ENCODE measurements at regions not wholly inside any gene's neighbourhood (a gene's known extent, or its start where the extent isn't known, plus 50 kb on each side); places are given as distances from the start of the nearest gene placed in this dataset.

DNA sequence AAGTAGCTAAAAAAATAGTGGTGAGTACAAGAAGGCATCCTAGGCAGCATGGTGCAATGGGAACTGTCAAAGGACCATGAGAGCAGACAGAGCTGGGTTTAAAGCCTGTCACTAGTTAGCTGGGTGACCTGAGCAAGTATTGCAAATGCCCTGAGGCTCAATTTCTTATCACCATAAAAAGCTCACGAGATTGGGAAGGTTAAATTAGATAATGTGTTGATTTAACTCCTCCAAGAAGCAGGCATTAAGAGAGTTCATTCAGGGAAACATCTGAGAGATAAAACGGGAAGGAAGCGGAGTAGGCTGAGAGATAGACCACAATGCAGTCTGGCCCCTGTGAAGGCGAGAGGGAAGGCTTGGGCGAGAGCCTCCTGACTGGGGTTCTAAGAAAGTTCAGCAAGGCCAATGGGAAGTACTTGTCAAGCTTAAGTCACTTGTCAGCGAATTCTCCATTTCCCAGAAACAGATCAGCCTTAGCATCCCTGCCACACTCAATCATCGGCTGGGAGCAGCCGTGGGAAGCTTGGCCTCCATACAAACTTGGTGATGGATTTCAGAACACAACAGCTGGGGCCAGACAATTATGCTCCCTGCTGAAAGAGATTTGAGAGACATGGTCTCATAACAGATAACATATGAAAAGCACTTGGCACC, 105.5 kb downstream of the POU4F1 start:
- TF ChIP-seq, protein P1, sequence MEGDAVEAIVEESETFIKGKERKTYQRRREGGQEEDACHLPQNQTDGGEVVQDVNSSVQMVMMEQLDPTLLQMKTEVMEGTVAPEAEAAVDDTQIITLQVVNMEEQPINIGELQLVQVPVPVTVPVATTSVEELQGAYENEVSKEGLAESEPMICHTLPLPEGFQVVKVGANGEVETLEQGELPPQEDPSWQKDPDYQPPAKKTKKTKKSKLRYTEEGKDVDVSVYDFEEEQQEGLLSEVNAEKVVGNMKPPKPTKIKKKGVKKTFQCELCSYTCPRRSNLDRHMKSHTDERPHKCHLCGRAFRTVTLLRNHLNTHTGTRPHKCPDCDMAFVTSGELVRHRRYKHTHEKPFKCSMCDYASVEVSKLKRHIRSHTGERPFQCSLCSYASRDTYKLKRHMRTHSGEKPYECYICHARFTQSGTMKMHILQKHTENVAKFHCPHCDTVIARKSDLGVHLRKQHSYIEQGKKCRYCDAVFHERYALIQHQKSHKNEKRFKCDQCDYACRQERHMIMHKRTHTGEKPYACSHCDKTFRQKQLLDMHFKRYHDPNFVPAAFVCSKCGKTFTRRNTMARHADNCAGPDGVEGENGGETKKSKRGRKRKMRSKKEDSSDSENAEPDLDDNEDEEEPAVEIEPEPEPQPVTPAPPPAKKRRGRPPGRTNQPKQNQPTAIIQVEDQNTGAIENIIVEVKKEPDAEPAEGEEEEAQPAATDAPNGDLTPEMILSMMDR (IDR thresholded peaks at IDR 0.05; ENCODE audit: low read depth, low read length), result no peak
- TF ChIP-seq EZH2phosphoT487 (IDR thresholded peaks at IDR 0.05; ENCODE audit: low read depth), result no peak
